MM.1S (cell line): ENCODE measurements at regions not wholly inside any gene's neighbourhood (a gene's known extent, or its start where the extent isn't known, plus 50 kb on each side); places are given as distances from the start of the nearest gene placed in this dataset.

Source experiments
- DNase-seq: peaks from one replicate; pipeline ENCODE4 v3.0.0-alpha.2; 2015
- H2AFZ ChIP-seq: fragments of 300-600 bp; sonication (generic); 2 replicates; pipeline ENCODE4 v1.6.0; 2016; ENCODE audit warnings: antibody characterized with exemption, low read length
- H3F3A ChIP-seq: fragments of 300-600 bp; sonication (generic); 2 replicates; pipeline ENCODE4 v1.6.1; 2016; ENCODE audit warnings: mild to moderate bottlenecking, antibody characterized with exemption, low read length, moderate library complexity, mixed read lengths; ENCODE audit not compliant: insufficient read depth
- H3K27ac ChIP-seq: fragments of 300-600 bp; sonication (generic); 2 replicates; pipeline ENCODE4 v1.5.1; 2016; ENCODE audit warnings: mild to moderate bottlenecking, low read length
- H3K27me3 ChIP-seq: fragments of 300-600 bp; sonication (generic); replicated peaks from 2 replicates; pipeline ENCODE4 v1.6.0; 2016; ENCODE audit warnings: low read length; ENCODE audit not compliant: insufficient read depth
- H3K36me3 ChIP-seq: fragments of 300-600 bp; sonication (generic); replicated peaks from 2 replicates; pipeline ENCODE4 v1.6.1; 2016; ENCODE audit warnings: mild to moderate bottlenecking, low read length, mixed read lengths; ENCODE audit not compliant: insufficient read depth
- H3K4me1 ChIP-seq: fragments of 300-600 bp; sonication (generic); 2 replicates; pipeline ENCODE4 v1.6.1; 2016; ENCODE audit warnings: low read length, mixed read lengths
- H3K4me2 ChIP-seq: fragments of 300-600 bp; sonication (generic); 2 replicates; pipeline ENCODE4 v1.6.0; 2016; ENCODE audit warnings: low read depth, low read length
- H3K4me3 ChIP-seq: fragments of 300-600 bp; sonication (generic); 2 replicates; pipeline ENCODE4 v1.5.1; 2016; ENCODE audit warnings: low read length, mixed read lengths
- H3K79me2 ChIP-seq: fragments of 300-600 bp; sonication (generic); 2 replicates; pipeline ENCODE4 v1.6.1; 2016; ENCODE audit warnings: mixed run types, low read length, mixed read lengths
- H3K9ac ChIP-seq: fragments of 300-600 bp; sonication (generic); 2 replicates; pipeline ENCODE4 v1.6.1; 2016; ENCODE audit warnings: low read length, mixed read lengths
- H3K9me2 ChIP-seq: fragments of 300-600 bp; sonication (generic); replicated peaks from 2 replicates; pipeline ENCODE4 v1.6.1; 2016; ENCODE audit warnings: mild to moderate bottlenecking, low read length, mixed read lengths; ENCODE audit not compliant: insufficient read depth
- H3K9me3 ChIP-seq: fragments of 300-600 bp; sonication (generic); replicated peaks from 2 replicates; pipeline ENCODE4 v1.6.1; 2016; ENCODE audit warnings: mild to moderate bottlenecking, low read length, mixed read lengths; ENCODE audit not compliant: insufficient read depth
- H4K20me1 ChIP-seq: fragments of 300-600 bp; sonication (generic); 2 replicates; pipeline ENCODE4 v1.6.1; 2016; ENCODE audit warnings: mild to moderate bottlenecking, low read length, moderate library complexity, mixed read lengths; ENCODE audit not compliant: insufficient read depth
- CTCF ChIP-seq: fragments of 300-600 bp; sonication (generic); IDR thresholded peaks from 2 replicates; pipeline ENCODE4 v1.5.1; 2016; ENCODE audit warnings: antibody characterized with exemption, low read length, mixed read lengths
- EZH2 ChIP-seq: fragments of 300-600 bp; sonication (generic); optimal IDR thresholded peaks from 2 replicates; pipeline ENCODE3; 2017; ENCODE audit warnings: low read depth, mild to moderate bottlenecking, antibody characterized with exemption, low read length, mixed read lengths
- EZH2phosphoT487 ChIP-seq: fragments of 300-600 bp; sonication (generic); IDR thresholded peaks from 2 replicates; pipeline ENCODE4 v1.6.1; 2018; ENCODE audit warnings: antibody characterized with exemption, low read length

GRCh38 chr12:130075497-130076076, 86.7 kb upstream of the FZD10 start:
- Histone ChIP-seq H3K27me3 (no peaks in the 10 kb centered on the region), H3K36me3 (no peaks in the 10 kb centered on the region), H3K9me3 (no peaks in the 10 kb centered on the region), H3F3A (no peaks in the 10 kb centered on the region), H3K4me3 (no peak overlapping the region), H3K4me2 (no peak overlapping the region), H3K79me2 (no peaks in the 10 kb centered on the region), H2AFZ (no peak overlapping the region), H3K27ac (no peak overlapping the region), H3K9me2 (no peaks in the 10 kb centered on the region), H4K20me1 (no peaks in the 10 kb centered on the region), H3K9ac (no peak overlapping the region), H3K4me1 (no peaks in the 10 kb centered on the region)
- no peak for DNase-seq
- TF ChIP-seq EZH2phosphoT487 (no peak), CTCF (no peak), EZH2 (no peak)

- Histone ChIP-seq H3K4me1 (no peaks in the 10 kb centered on the region), H3K79me2 (no peaks in the 10 kb centered on the region), H3K27me3 (no peaks in the 10 kb centered on the region), H3K4me3 (no peak overlapping the region), H3K36me3 (no peaks in the 10 kb centered on the region), H3K27ac (no peak overlapping the region), H4K20me1 (no peaks in the 10 kb centered on the region), H2AFZ (no peak overlapping the region), H3K9me2 (no peaks in the 10 kb centered on the region), H3K9ac (no peak overlapping the region), H3F3A (no peaks in the 10 kb centered on the region), H3K9me3 (no peaks in the 10 kb centered on the region), H3K4me2 (no peak overlapping the region)
- TF ChIP-seq EZH2, result no peak
- no peak for TF ChIP-seq CTCF
- no peak for TF ChIP-seq EZH2phosphoT487
- DNase-seq, result no peak
These were observed 86.1 kb upstream of the FZD10 start for GRCh38 chr12:130076126-130076525.

- H3K4me1 ChIP-seq, result no peaks in the 10 kb centered on the region
- H3K4me3 ChIP-seq, result no peak overlapping the region
- no peak overlapping the region for H3K27ac ChIP-seq
- no peak overlapping the region for H3K9ac ChIP-seq
- H3K36me3 ChIP-seq, result no peaks in the 10 kb centered on the region
- H3K4me2 ChIP-seq, result no peak overlapping the region
- no peak overlapping the region for H2AFZ ChIP-seq
- no peak for DNase-seq
- no peak for TF ChIP-seq EZH2phosphoT487
- TF ChIP-seq CTCF, result no peak
- TF ChIP-seq EZH2, result no peak
- H3K79me2 ChIP-seq, result no peaks in the 10 kb centered on the region
- no peaks in the 10 kb centered on the region for H3K27me3 ChIP-seq
- H3K9me2 ChIP-seq, result no peaks in the 10 kb centered on the region
- H4K20me1 ChIP-seq, result no peaks in the 10 kb centered on the region
- H3K9me3 ChIP-seq, result no peaks in the 10 kb centered on the region
- H3F3A ChIP-seq, result no peaks in the 10 kb centered on the region
These were observed 85.5 kb upstream of the FZD10 start for GRCh38 chr12:130076752-130077151.
